AG09309 (cell line): ENCODE measurements at regions not wholly inside any gene's neighbourhood (a gene's known extent, or its start where the extent isn't known, plus 50 kb on each side); places are given as distances from the start of the nearest gene placed in this dataset.

Source experiments
- DNase-seq: peaks from one replicate; pipeline ENCODE4 v3.0.0-alpha.2; 2010; ENCODE audit warnings: low read depth
- H3K4me3 ChIP-seq: 2 replicates; pipeline ENCODE4 v1.5.1; 2011; ENCODE audit warnings: mild to moderate bottlenecking, low read depth, low read length, moderate library complexity; ENCODE audit not compliant: control insufficient read depth
- TF ChIP-seq, protein P1 (sequence below): IDR thresholded peaks from 2 replicates; pipeline ENCODE4 v1.5.1; 2011; ENCODE audit warnings: mild to moderate bottlenecking, low read depth, low read length, inconsistent platforms; ENCODE audit not compliant: insufficient read depth, control insufficient read depth; ENCODE audit errors: missing control alignments

DNA sequence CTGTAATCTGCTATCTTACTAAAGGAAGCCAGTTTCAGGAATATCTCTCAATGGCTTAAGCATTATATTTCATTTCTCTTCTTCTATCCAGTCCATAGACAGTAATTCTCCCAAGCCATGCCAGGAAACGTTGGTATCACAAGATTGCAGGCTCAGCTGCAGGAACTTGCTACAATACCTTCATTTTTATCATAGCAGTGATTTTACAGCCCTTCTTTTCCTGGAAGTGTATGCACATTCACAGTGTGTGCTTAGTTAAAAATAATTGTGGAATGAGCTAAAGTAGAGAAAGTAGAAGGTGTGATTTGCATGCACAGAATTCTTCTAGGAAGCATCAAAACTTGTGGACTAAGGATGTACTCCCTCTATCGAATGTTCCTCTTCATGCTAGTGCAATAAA lies 647.2 kb upstream of the PTBP2 start:
- no peak for DNase-seq
- no peak overlapping the region for H3K4me3 ChIP-seq
- TF ChIP-seq, protein P1, sequence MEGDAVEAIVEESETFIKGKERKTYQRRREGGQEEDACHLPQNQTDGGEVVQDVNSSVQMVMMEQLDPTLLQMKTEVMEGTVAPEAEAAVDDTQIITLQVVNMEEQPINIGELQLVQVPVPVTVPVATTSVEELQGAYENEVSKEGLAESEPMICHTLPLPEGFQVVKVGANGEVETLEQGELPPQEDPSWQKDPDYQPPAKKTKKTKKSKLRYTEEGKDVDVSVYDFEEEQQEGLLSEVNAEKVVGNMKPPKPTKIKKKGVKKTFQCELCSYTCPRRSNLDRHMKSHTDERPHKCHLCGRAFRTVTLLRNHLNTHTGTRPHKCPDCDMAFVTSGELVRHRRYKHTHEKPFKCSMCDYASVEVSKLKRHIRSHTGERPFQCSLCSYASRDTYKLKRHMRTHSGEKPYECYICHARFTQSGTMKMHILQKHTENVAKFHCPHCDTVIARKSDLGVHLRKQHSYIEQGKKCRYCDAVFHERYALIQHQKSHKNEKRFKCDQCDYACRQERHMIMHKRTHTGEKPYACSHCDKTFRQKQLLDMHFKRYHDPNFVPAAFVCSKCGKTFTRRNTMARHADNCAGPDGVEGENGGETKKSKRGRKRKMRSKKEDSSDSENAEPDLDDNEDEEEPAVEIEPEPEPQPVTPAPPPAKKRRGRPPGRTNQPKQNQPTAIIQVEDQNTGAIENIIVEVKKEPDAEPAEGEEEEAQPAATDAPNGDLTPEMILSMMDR: no peak

DNA sequence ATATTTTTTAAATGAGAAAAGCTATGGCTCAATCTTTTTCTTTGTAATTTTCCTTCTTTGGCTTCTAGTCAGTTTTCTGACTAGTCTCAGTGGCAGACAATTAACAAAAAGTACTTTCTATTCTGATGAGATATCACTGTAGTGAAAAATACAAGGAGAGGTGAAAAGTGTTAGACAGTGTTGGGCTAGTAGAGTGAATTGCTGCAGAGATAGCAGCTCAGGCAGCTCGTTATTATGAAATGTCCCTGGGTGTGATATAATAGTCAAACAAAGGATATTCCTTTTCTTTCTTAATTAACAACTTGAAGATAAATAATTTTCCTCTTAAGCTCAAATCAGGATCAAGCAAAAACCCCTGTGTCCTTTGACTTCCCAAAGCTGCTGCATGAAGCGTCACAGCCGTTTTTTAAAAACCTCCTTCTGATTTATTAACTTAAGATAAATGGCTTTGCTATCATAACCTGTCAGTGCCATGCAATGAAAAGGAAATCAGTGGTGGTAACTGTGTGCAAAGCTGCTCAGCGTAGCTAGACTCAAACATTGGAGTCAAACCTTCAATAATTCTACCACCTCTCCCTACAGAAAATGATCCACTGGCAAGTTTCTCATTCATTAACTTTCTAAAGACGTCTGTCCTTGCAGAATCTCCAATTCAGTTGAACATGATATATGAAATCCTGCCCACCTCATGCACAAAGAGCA lies 646.6 kb upstream of the PTBP2 start:
- H3K4me3 ChIP-seq: no peak overlapping the region

DNA sequence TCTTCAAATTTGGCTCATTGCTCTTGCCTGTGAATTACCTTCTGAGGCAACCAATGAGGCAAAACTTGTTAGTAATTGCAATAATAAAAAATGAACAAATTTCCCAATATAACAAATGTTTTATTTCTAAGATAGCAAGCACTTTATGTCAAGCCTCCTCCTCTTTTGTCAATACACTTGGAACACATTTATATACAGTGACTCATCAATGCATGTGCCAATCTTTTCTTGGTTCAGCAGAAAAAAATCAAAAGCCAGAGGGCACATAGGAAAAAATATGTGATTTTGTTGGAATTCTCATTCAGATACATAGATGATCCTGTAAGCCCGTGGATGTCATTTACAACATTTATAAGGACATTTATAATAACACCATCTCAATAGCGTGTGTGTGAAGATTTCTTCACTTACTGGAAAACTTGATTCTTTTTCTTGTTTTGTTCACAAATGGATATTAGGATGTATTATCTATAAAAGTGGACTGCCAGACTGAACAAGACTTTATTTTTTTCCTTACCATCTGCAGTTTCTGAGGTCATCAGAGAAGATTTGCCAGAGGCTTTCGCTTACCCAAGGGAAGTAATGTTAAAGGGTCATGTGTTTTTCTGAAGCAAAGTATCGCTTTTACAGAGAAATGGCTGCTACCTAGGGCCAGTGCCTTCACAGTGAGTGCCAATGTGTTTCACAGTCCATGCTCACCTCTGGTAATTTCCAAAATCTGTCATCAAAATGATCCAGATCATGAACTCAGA lies 645.7 kb upstream of the PTBP2 start:
- no peak overlapping the region for H3K4me3 ChIP-seq
- DNase-seq: no peak
- TF ChIP-seq, protein P1: no peak

More for the DNA sequence above, 646.6 kb upstream of the PTBP2 start:
- DNase-seq: no peak
- TF ChIP-seq, protein P1: no peak

DNA sequence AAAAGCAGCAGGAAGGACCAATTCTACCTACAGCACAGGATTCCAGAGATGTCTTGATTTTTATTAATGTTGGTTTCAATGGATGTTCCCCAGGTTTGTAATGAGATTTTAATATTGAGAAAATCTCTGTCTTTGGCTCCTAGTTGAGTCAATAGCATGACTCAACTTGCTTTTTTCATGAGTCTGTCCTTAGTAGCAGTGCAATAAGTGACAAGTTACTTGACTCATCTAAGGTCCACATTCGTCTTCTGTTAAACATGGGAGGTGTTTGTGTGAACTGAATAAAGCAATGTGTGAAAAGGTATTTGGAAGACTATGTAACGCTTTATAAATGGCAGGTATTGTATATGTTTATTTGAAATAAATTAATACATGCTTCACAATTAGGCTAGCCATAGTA lies 645.0 kb upstream of the PTBP2 start:
- DNase-seq: no peak
- no peak overlapping the region for H3K4me3 ChIP-seq
- TF ChIP-seq, protein P1: no peak

DNA sequence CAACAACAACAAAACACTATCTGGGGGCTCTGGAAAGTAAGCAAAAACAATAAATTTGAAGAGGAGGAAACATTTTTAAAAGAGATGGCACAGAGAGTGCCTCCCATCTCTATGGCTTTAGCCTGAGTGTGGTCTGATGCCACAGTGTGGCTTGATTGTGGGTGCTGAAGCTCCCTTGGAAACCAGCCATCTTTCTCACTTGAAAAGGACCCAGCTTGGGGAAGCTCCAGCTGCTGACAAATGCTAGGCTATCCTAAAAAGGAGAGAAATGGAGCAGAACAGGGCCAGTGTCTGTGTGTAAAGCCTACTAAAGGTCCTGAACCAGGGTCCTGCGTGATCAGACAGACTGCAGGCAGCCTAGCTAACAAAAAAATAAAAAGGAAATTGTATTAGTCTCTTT lies 642.0 kb upstream of the PTBP2 start:
- no peak for DNase-seq
- no peak overlapping the region for H3K4me3 ChIP-seq
- TF ChIP-seq, protein P1: no peak

DNA sequence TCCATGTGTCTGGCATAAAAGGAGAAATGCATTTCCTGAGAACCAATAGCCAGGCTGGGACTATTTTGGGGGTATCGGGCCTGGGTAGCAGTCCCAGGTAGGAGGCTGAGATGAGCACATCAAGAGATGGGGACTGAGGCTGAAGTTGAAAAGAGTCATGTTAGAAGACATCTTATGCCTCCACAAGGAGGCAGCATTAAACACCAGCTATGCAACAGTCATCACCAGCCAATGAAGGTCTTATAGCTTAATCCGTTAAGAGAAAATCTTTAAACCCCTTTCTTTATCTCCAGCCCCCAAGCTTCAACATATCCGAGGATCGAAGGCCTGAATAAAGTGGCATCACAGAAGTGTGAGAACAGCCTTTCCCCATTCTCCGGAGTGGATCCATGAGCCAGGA lies 640.7 kb upstream of the PTBP2 start:
- TF ChIP-seq, protein P1: no peak
- no peak for DNase-seq

More for the DNA sequence above, 640.7 kb upstream of the PTBP2 start:
- H3K4me3 ChIP-seq: no peak overlapping the region
